Fibroblast of pulmonary artery (primary cell): ENCODE measurements at regions not wholly inside any gene's neighbourhood (a gene's known extent, or its start where the extent isn't known, plus 50 kb on each side); places are given as distances from the start of the nearest gene placed in this dataset.

ENCODE experiments used
- DNase-seq: peaks from one replicate; pipeline ENCODE4 v3.0.0-alpha.2; 2010; ENCODE audit warnings: low read depth
- H3K4me3 ChIP-seq: replicated peaks from 2 replicates; pipeline ENCODE4 v1.5.1; 2011; ENCODE audit warnings: low read depth, mild to moderate bottlenecking, control low read depth, low read length, moderate library complexity
- TF ChIP-seq, protein P1 (sequence below): IDR thresholded peaks from 2 replicates; pipeline ENCODE4 v1.5.1; 2011; ENCODE audit warnings: mild to moderate bottlenecking, control low read depth, low read length, inconsistent platforms; ENCODE audit errors: missing control alignments

DNA sequence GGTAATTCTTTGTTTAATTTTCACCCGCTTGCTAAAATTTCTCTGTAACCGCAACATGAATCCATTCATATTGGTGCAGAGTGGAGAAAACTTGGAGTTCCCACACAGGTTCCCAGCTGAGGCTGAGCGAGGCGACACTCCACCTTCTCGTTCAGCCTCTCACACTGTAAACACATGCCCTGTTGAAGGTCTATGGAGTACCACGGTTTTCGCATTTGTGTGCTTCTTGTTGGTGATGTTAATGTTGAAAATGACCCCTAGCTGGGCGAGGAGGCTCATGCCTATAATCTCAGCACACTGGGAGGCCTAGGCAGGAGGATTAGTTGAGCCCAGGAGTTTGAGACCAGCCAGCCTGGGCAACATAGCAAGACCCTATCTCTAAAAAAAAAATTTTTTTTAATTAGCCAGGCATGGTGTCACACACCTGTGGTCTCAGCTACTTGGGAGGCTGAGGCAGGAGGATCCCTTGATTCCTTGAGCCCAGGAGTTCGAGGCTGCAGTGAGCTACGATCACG, 67.2 kb downstream of the ARHGEF18 start:
- no peak overlapping the region for H3K4me3 ChIP-seq
- TF ChIP-seq, protein P1, sequence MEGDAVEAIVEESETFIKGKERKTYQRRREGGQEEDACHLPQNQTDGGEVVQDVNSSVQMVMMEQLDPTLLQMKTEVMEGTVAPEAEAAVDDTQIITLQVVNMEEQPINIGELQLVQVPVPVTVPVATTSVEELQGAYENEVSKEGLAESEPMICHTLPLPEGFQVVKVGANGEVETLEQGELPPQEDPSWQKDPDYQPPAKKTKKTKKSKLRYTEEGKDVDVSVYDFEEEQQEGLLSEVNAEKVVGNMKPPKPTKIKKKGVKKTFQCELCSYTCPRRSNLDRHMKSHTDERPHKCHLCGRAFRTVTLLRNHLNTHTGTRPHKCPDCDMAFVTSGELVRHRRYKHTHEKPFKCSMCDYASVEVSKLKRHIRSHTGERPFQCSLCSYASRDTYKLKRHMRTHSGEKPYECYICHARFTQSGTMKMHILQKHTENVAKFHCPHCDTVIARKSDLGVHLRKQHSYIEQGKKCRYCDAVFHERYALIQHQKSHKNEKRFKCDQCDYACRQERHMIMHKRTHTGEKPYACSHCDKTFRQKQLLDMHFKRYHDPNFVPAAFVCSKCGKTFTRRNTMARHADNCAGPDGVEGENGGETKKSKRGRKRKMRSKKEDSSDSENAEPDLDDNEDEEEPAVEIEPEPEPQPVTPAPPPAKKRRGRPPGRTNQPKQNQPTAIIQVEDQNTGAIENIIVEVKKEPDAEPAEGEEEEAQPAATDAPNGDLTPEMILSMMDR: no peak
- DNase-seq: no peak

DNA sequence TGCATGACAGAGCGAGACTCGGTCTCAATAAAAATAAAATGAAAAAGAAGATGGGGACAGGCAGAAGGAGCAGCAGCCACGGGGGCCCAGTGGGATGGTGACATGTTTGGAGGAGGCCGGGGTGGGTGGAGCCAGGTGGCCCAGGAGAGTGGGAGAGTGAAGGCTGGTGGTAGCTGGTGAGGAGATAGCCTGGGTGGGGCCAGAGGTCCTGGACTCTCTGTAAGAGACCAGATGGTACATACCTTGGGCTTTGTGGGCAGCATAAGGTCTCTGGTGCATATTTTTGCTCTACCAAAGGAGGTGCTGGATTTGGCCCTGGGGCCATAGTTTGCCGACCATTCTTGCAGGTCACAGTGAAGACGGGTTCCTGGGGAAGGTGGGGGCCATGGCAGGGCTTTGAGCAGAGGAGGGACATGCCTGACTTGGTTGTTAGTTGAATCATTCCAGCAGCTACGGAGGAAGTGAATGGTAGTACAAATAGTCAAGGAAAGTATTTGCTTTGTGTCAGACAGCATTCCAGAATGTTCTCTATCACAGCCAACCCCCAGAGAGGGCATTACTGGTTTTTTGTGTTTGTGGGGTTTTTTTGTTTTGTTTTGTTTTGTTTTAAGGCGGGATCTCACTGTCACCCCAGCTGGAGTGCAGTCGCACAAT, 69.1 kb downstream of the ARHGEF18 start:
- DNase-seq: peak; percentile 36
- H3K4me3 ChIP-seq: no peak overlapping the region
- TF ChIP-seq, protein P1: no peak

DNA sequence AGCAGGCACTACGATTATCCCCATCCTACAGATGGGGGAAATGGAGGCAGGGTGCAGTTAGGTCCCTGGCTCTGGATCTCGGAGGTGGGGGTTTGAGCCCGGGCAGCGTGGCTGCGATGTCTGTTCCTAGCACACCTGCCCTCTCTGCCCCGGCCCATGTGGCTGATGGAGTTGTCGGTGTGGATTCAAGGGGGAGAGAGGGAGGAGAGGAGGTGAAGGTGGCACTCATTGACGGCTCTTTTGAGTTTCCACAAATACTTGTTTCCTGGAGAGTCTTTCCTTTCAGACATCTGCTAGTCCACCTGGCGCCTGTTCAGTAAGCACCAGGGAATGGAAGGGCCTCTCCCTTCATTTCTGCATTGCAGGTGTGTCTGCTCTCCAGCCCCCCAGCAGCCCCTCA, 69.9 kb downstream of the ARHGEF18 start:
- no peak for DNase-seq
- no peak overlapping the region for H3K4me3 ChIP-seq
- TF ChIP-seq, protein P1: no peak

DNA sequence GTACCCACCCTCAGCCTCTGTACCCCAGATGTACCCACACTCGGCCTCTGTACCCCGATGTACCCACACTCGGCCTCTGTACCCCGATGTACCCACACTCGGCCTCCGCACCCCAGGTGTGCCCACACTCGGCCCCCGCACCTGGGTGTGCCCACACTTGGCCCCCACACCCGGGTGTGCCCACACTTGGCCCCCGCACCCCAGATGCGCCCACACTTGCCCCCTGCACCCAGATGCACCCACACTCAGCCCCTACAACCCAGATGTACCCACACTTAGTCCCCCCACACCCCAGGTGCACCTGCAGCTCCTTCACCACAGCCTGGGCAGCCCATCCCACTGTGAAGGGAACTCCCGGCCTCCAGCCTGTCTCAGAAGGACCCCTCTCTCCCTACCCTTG, 69.7 kb downstream of the PEX11G start:
- TF ChIP-seq, protein P1: no peak
- no peak overlapping the region for H3K4me3 ChIP-seq
- DNase-seq: no peak

DNA sequence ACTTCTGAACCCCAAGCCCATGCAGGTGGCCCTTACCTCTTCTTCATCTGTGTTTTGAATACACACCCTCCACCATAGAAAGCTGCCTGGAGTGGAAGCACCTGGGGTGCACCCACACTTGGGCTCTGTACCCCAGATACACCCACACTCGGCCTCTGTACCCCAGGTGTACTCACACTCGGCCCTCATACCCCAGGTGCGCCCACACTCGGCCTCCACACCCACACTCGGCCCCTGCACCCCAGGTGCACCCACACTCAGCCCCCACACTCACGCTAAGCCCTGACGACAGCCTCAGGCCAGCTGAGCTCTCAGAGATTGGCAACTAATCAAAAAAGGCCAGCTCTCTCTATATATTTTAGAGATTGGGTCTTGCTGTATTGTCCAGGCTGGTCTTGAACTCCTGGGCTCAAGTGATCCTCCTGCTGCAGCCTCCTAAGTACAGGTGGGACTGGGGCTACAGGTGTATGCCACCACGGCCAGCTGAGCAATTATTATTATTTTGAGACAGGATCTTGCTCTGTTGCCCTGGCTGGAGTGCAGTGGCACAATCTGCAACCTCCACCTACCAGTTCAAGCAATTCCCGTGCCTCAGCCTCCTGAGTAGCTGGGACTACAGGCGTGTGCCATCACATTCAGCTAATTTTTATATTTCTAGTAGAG, 68.9 kb downstream of the PEX11G start:
- TF ChIP-seq, protein P1: no peak
- DNase-seq: no peak
- no peak overlapping the region for H3K4me3 ChIP-seq

DNA sequence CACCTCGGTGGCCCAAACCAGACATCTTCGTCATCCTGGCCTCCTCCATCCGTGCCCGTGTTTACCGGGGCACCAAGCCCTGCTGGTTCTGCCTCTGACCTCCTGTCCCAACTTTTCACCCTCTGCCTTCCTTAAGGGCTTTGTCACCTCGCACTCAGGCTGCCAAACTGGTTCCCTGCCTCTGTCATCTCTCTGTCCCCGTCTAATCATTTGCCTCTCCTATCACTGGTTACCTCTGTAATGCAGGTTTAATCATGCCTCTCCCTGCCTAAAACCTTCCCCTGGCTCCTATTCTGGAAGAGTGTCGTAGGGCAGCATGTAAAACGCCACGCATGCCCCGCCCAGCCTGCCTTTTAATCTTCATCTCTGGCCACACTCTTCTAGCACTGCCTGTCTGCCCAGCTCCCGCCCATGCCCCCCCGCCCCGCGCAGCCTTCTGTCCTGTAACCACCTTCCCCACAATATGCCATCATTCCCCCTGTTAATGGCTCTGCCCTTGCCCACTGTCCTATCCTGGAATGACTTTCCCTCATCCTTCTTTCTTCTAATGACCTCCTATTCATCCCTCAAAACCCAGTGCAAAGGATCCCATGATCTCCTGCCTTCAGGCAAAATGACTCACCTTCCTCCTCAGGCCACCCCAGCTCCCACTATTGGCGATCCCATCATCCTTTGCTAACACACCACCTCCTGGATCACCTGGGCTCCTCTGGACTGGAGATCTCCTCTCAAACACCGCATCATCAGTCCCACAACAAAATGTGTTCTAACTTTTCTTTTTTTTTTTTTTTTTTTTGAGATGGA, 66.7 kb downstream of the PEX11G start:
- no peak overlapping the region for H3K4me3 ChIP-seq
- DNase-seq: no peak
- TF ChIP-seq, protein P1: no peak
